B cell (primary cell): ENCODE measurements at regions not wholly inside any gene's neighbourhood (a gene's known extent, or its start where the extent isn't known, plus 50 kb on each side); places are given as distances from the start of the nearest gene placed in this dataset.

ENCODE experiments used
- EZH2 ChIP-seq: IDR thresholded peaks from 2 replicates; pipeline ENCODE4 v1.6.1; 2012; ENCODE audit warnings: borderline replicate concordance, low read depth, mild to moderate bottlenecking, moderate library complexity, low read length; ENCODE audit not compliant: insufficient read depth, poor library complexity, severe bottlenecking
- TF ChIP-seq, protein P1 (sequence below): fragments of 200-600 bp; IDR thresholded peaks from one replicate; pipeline ENCODE4 v1.8.0; 2022; ENCODE audit warnings: antibody characterized with exemption, mild to moderate bottlenecking

DNA sequence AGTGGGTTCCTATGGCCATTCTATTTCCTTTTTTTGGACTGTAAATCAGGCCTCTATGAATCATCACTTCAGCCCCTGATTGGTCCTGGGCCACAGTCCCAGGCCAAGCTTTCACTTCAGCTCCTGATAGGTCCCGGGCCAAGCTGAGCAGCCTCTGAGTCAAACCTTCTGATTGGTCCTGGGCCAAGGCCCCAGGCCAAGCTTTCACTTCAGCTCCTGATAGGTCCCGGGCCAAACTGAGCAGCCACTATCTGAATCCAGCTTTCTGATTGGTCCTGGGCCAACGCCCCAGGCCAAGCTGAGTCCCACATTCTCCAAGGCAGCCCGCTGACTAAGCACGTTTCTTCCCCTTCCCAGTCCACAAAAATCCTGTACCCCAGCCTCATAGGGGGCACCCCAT is 1972.9 kb upstream of the ACO1 start:
- TF ChIP-seq, protein P1, sequence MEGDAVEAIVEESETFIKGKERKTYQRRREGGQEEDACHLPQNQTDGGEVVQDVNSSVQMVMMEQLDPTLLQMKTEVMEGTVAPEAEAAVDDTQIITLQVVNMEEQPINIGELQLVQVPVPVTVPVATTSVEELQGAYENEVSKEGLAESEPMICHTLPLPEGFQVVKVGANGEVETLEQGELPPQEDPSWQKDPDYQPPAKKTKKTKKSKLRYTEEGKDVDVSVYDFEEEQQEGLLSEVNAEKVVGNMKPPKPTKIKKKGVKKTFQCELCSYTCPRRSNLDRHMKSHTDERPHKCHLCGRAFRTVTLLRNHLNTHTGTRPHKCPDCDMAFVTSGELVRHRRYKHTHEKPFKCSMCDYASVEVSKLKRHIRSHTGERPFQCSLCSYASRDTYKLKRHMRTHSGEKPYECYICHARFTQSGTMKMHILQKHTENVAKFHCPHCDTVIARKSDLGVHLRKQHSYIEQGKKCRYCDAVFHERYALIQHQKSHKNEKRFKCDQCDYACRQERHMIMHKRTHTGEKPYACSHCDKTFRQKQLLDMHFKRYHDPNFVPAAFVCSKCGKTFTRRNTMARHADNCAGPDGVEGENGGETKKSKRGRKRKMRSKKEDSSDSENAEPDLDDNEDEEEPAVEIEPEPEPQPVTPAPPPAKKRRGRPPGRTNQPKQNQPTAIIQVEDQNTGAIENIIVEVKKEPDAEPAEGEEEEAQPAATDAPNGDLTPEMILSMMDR, result no peak
- TF ChIP-seq EZH2, result no peak
